B cell (primary cell): ENCODE measurements at regions not wholly inside any gene's neighbourhood (a gene's known extent, or its start where the extent isn't known, plus 50 kb on each side); places are given as distances from the start of the nearest gene placed in this dataset.

Source experiments
- ATAC-seq: fragments of 200-7000 bp; cut with Tn5 transposase; one replicate; pipeline ENCODE4 v1.10.0; 2021; ENCODE audit warnings: low read depth, mild to moderate bottlenecking, moderate number of reproducible peaks, moderate library complexity
- CTCF ChIA-PET: fragments of 350-600 bp; sonication (Branson Sonifier 250); formaldehyde crosslinking; loops from one replicate; lab custom pipeline; 2021; ENCODE audit warnings: antibody characterized with exemption, inconsistent platforms; lab: Charles Lee
- POLR2A ChIA-PET: fragments of 350-600 bp; sonication (Branson Sonifier 250); formaldehyde crosslinking; loops from one replicate; lab custom pipeline; 2021; ENCODE audit warnings: antibody characterized with exemption; lab: Charles Lee
- DNase-seq: peaks from one replicate; pipeline ENCODE4 v3.0.0; 2013
- H2AFZ ChIP-seq: 2 replicates; pipeline ENCODE4 v1.6.1; 2012; ENCODE audit warnings: mild to moderate bottlenecking, low read depth, low read length; ENCODE audit not compliant: insufficient read depth, poor library complexity, severe bottlenecking
- H3K27ac ChIP-seq, 2 donors: 1 replicate in 1 of 2; 2 replicates in 1 of 2; pipeline ENCODE4 v1.5.1; 2012 to 2013; ENCODE audit warnings: low read length in 2 of 2, mild to moderate bottlenecking in 2 of 2, moderate library complexity in 1 of 2
- H3K27me3 ChIP-seq, 4 experiments: fragments of 200-600 bp in 1 of 4; sonication (generic) in 1 of 4; replicated peaks in 1 of 4; 1 replicate in 2 of 4; 2 replicates in 2 of 4; pipeline versions ENCODE4 v1.6.1 to v1.7.0; 2013 to 2016; ENCODE audit warnings: low read length in 3 of 4, mild to moderate bottlenecking in 2 of 4, mixed read lengths in 1 of 4, moderate library complexity in 1 of 4; ENCODE audit not compliant: insufficient read depth in 4 of 4, control insufficient read depth in 3 of 4; ENCODE audit errors: control extremely low read depth in 1 of 4
- H3K36me3 ChIP-seq, 2 experiments: replicated peaks in 1 of 2; 1 replicate in 1 of 2; 2 replicates in 1 of 2; pipeline versions ENCODE4 v1.6.1 to v1.7.1; 2013; ENCODE audit warnings: low read length in 1 of 2; ENCODE audit not compliant: insufficient read depth in 2 of 2, control insufficient read depth in 1 of 2; ENCODE audit errors: control extremely low read depth in 1 of 2, extremely low read depth in 1 of 2
- H3K4me1 ChIP-seq, 2 donors: fragments of 200-600 bp in 1 of 2; sonication (generic) in 1 of 2; 1 replicate in 1 of 2; 2 replicates in 1 of 2; pipeline versions ENCODE4 v1.5.1 to v1.6.1; 2013 to 2017; ENCODE audit warnings: low read length in 2 of 2; ENCODE audit not compliant: control insufficient read depth in 2 of 2, insufficient read depth in 2 of 2
- H3K4me2 ChIP-seq: replicated peaks from 2 replicates; pipeline ENCODE3; 2012; ENCODE audit warnings: mild to moderate bottlenecking, low read depth, low read length; ENCODE audit not compliant: poor library complexity, severe bottlenecking
- H3K4me3 ChIP-seq, 5 experiments: fragments of 200-600 bp in 1 of 5; sonication (generic) in 1 of 5; 1 replicate in 3 of 5; 2 replicates in 2 of 5; pipeline versions ENCODE4 v1.5.1 to v1.7.0; 2011 to 2016; ENCODE audit warnings: low read length in 4 of 5, mild to moderate bottlenecking in 4 of 5, low read depth in 2 of 5, control low read depth in 1 of 5, moderate library complexity in 1 of 5; ENCODE audit not compliant: insufficient read depth in 1 of 5; ENCODE audit errors: control extremely low read depth in 1 of 5, extremely low read depth in 1 of 5
- H3K79me2 ChIP-seq: fragments of 200-600 bp; sonication (generic); one replicate; pipeline ENCODE4 v1.6.0; 2016; ENCODE audit warnings: low read length; ENCODE audit not compliant: control insufficient read depth, insufficient read depth
- H3K9ac ChIP-seq: fragments of 200-600 bp; sonication (generic); 2 replicates; pipeline ENCODE4 v1.6.1; 2017; ENCODE audit warnings: mild to moderate bottlenecking, low read length, moderate library complexity
- H3K9me3 ChIP-seq, 3 donors: one replicate each; pipeline versions ENCODE4 v1.6.1 to v1.7.1; 2013; ENCODE audit warnings: low read length in 2 of 3; ENCODE audit not compliant: control insufficient read depth in 2 of 3, insufficient read depth in 1 of 3; ENCODE audit errors: control extremely low read depth in 1 of 3
- H4K20me1 ChIP-seq: 2 replicates; pipeline ENCODE4 v1.6.0; 2012; ENCODE audit warnings: mild to moderate bottlenecking, low read length; ENCODE audit not compliant: insufficient read depth, control insufficient read depth, poor library complexity, severe bottlenecking
- H3K27ac Mint-ChIP-seq: one replicate; pipeline ENCODE4 v1.8.0; 2021; ENCODE audit warnings: mixed read lengths
- H3K27me3 Mint-ChIP-seq: one replicate; pipeline ENCODE4 v1.8.0; 2021; ENCODE audit warnings: mixed read lengths
- H3K4me1 Mint-ChIP-seq: one replicate; pipeline ENCODE4 v1.8.0; 2021; ENCODE audit warnings: mixed read lengths
- H3K4me3 Mint-ChIP-seq: one replicate; pipeline ENCODE4 v1.8.0; 2021; ENCODE audit warnings: mixed read lengths
- H3K9me3 Mint-ChIP-seq: one replicate; pipeline ENCODE4 v1.8.0; 2022; ENCODE audit warnings: mixed read lengths; ENCODE audit not compliant: insufficient read depth
- CTCF ChIP-seq: fragments of 200-600 bp; IDR thresholded peaks from one replicate; pipeline ENCODE4 v1.8.0; 2022; ENCODE audit warnings: antibody characterized with exemption, mild to moderate bottlenecking
- EZH2 ChIP-seq: IDR thresholded peaks from 2 replicates; pipeline ENCODE4 v1.6.1; 2012; ENCODE audit warnings: borderline replicate concordance, low read depth, mild to moderate bottlenecking, moderate library complexity, low read length; ENCODE audit not compliant: insufficient read depth, poor library complexity, severe bottlenecking
- WGBS: methylation state at CpG from one replicate; pipeline ENCODE4 v1.1.5; 2013; ENCODE audit warnings: missing lambda C conversion rate; ENCODE audit not compliant: insufficient coverage; 5-methylcytosine and 5-hydroxymethylcytosine counted together
- intact Hi-C: fragments of 100-400 bp; cut with micrococcal nuclease; formaldehyde crosslinking; loops from one replicate; pipeline ENCODE4 v1.10.0; 2022

GRCh38 chr19:28927456-28927855 is 285.5 kb downstream of the UQCRFS1 start:
- H3K4me3 ChIP-seq: no peak overlapping the region
- Mint-ChIP-seq H3K4me3 (no peak overlapping the region), H3K27ac (no peak overlapping the region), H3K27me3 (no peaks in the 10 kb centered on the region), H3K4me1 (no peaks in the 10 kb centered on the region), H3K9me3 (peaks cover 2% of the 10 kb centered on the region)
- no peak overlapping the region for H3K4me2 ChIP-seq
- 93% methylated on average over 2 of the region's 4 CpGs for WGBS
- ATAC-seq: no peak
- no peaks in the 10 kb centered on the region for H3K4me1 ChIP-seq
- no peaks in the 10 kb centered on the region for H3K36me3 ChIP-seq
- intact Hi-C loops: no loop called here
- no peaks in the 10 kb centered on the region for H3K27me3 ChIP-seq
- H3K27ac ChIP-seq: no peak overlapping the region
- TF ChIP-seq CTCF (no peak), EZH2 (no peak)
- no peak overlapping the region for H2AFZ ChIP-seq
- CTCF ChIA-PET: no interaction called here
- no peaks in the 10 kb centered on the region for H3K79me2 ChIP-seq
- no peak overlapping the region for H3K9ac ChIP-seq
- POLR2A ChIA-PET: no interaction called here
- H3K9me3 ChIP-seq: peaks cover 0 to 7% (median 0%) of the 10 kb centered on the region in 3 donors
- DNase-seq: no peak
- no peaks in the 10 kb centered on the region for H4K20me1 ChIP-seq

DNA sequence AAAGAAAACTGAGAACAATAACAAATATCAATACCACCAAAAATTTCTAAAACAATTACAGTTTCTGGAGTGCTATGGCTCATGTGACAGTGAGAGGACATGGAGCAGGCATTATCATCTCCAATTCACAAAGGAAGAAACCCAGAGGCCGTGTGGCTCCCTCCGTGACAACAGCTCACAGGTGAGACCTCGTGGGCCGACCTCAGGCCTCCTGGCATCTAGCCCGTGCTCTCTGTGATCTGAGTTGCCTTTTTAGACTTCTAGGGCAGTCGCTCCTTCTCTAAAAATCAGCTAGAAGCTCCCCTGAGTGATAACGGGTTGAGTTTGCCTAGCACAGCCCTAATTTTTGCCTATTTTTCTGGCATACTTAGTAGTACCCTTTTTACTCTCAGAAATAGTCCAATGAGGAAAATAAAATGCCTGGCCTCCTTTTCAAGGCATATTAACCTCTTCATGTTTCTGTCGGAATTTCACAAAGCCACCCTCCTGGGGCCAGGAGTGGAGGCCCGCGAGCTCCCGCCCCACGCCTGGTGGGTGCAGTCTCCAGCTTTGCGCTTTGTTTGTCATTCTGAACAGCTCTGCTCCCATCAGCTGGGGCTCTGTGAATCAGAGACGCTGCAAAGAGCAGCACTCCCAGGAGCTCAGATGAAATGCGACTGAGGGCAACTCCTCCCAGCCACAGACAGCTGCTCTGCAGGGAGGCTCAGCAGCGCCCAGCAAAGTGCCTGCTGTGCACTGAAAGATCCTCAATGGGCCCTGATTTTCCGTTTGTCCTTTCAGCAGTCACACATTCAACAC is 292.5 kb downstream of the UQCRFS1 start:
- no peaks in the 10 kb centered on the region for H4K20me1 ChIP-seq
- no peak overlapping the region for H3K4me2 ChIP-seq
- no peak overlapping the region for H2AFZ ChIP-seq
- POLR2A ChIA-PET: no interaction called here
- no peaks in the 10 kb centered on the region for H3K4me1 ChIP-seq
- CTCF ChIA-PET: no interaction called here
- no peaks in the 10 kb centered on the region for H3K79me2 ChIP-seq
- intact Hi-C loops: no loop called here
- no peak overlapping the region for H3K9ac ChIP-seq
- no peak for DNase-seq
- no peak for ATAC-seq
- TF ChIP-seq EZH2: no peak
- TF ChIP-seq CTCF: no peak
- no peaks in the 10 kb centered on the region for H3K27me3 ChIP-seq
- Mint-ChIP-seq H3K27me3 (no peaks in the 10 kb centered on the region), H3K9me3 (no peaks in the 10 kb centered on the region), H3K27ac (no peak overlapping the region), H3K4me1 (no peaks in the 10 kb centered on the region), H3K4me3 (no peak overlapping the region)
- H3K27ac ChIP-seq: no peak overlapping the region
- H3K9me3 ChIP-seq: peaks cover 0 to 42% (median 0%) of the 10 kb centered on the region in 3 donors
- 57% methylated on average over 17 of the region's 17 CpGs for WGBS
- H3K4me3 ChIP-seq: no peak overlapping the region
- no peaks in the 10 kb centered on the region for H3K36me3 ChIP-seq
